SH-SY5Y (cell line): ENCODE measurements at regions not wholly inside any gene's neighbourhood (a gene's known extent, or its start where the extent isn't known, plus 50 kb on each side); places are given as distances from the start of the nearest gene placed in this dataset.

Experiments
- GATA2 ChIP-seq: IDR thresholded peaks from 2 replicates; pipeline ENCODE4 v1.6.1; 2011; ENCODE audit warnings: mild to moderate bottlenecking, low read depth, low read length
- GATA3 ChIP-seq: IDR thresholded peaks from 2 replicates; pipeline ENCODE4 v1.6.1; 2011; ENCODE audit warnings: low read depth, mild to moderate bottlenecking, low read length, moderate library complexity

- no peak for TF ChIP-seq GATA3
- no peak for TF ChIP-seq GATA2
Measured at GRCh38 chr2:147016181-147016580, 828.6 kb upstream of the ACVR2A start.
